Astrocyte (in vitro differentiated cells and primary cell): ENCODE measurements at regions not wholly inside any gene's neighbourhood (a gene's known extent, or its start where the extent isn't known, plus 50 kb on each side); places are given as distances from the start of the nearest gene placed in this dataset.

ENCODE experiments used
- DNase-seq: peaks from one replicate; pipeline ENCODE4 v3.0.0-alpha.2; 2010; ENCODE audit warnings: low read depth
- FAIRE-seq: peaks from 2 replicates; lab custom pipeline; 2011; peaks lifted over from hg19 to GRCh38; lab: Jason Lieb, UNC
- H2AFZ ChIP-seq: 2 replicates; pipeline ENCODE4 v1.6.0; 2012; ENCODE audit warnings: low read depth, low read length, inconsistent platforms
- H3K27ac ChIP-seq: 2 replicates; pipeline ENCODE4 v1.5.1; 2011; ENCODE audit warnings: low read depth, low read length, inconsistent platforms
- H3K27me3 ChIP-seq: 2 replicates; pipeline ENCODE4 v1.6.0; 2011; ENCODE audit warnings: low read length, inconsistent platforms; ENCODE audit not compliant: insufficient read depth
- H3K36me3 ChIP-seq: 2 replicates; pipeline ENCODE4 v1.5.1; 2011; ENCODE audit warnings: low read length, inconsistent platforms; ENCODE audit not compliant: insufficient read depth
- H3K4me1 ChIP-seq: 2 replicates; pipeline ENCODE4 v1.5.1; 2011; ENCODE audit warnings: low read length, inconsistent platforms; ENCODE audit not compliant: insufficient read depth
- H3K4me2 ChIP-seq: 2 replicates; pipeline ENCODE4 v1.6.0; 2012; ENCODE audit warnings: low read length, inconsistent platforms
- H3K4me3 ChIP-seq: 2 replicates; pipeline ENCODE4 v1.5.1; 2011; ENCODE audit warnings: low read depth, mild to moderate bottlenecking, low read length, inconsistent platforms; ENCODE audit not compliant: insufficient read depth
- H3K79me2 ChIP-seq: 2 replicates; pipeline ENCODE4 v1.6.0; 2012; ENCODE audit warnings: mild to moderate bottlenecking, low read length, inconsistent platforms; ENCODE audit not compliant: insufficient read depth
- H3K9ac ChIP-seq: 2 replicates; pipeline ENCODE4 v1.6.0; 2012; ENCODE audit warnings: mild to moderate bottlenecking, low read length, inconsistent platforms
- H3K9me3 ChIP-seq: 2 replicates; pipeline ENCODE4 v1.5.1; 2012; ENCODE audit warnings: low read depth, mild to moderate bottlenecking, low read length, inconsistent platforms; ENCODE audit not compliant: insufficient read depth
- H4K20me1 ChIP-seq: 2 replicates; pipeline ENCODE4 v1.6.0; 2012; ENCODE audit warnings: low read length, inconsistent platforms; ENCODE audit not compliant: insufficient read depth
- H3K27ac Mint-ChIP-seq: one replicate; pipeline ENCODE4 v1.8.0; 2021; ENCODE audit warnings: mild to moderate bottlenecking, mixed read lengths; ENCODE audit not compliant: unreplicated experiment
- H3K27me3 Mint-ChIP-seq: one replicate; pipeline ENCODE4 v1.8.0; 2021; ENCODE audit warnings: low read depth, mixed read lengths; ENCODE audit not compliant: unreplicated experiment
- H3K36me3 Mint-ChIP-seq: one replicate; pipeline ENCODE4 v1.8.0; 2021; ENCODE audit warnings: low read depth, mixed read lengths; ENCODE audit not compliant: unreplicated experiment
- H3K4me1 Mint-ChIP-seq: one replicate; pipeline ENCODE4 v1.8.0; 2021; ENCODE audit warnings: low read depth, mixed read lengths; ENCODE audit not compliant: unreplicated experiment
- H3K4me3 Mint-ChIP-seq: one replicate; pipeline ENCODE4 v1.8.0; 2021; ENCODE audit warnings: mild to moderate bottlenecking, moderate library complexity, mixed read lengths; ENCODE audit not compliant: unreplicated experiment
- H3K9me3 Mint-ChIP-seq: one replicate; pipeline ENCODE4 v1.8.0; 2021; ENCODE audit warnings: mild to moderate bottlenecking, mixed read lengths; ENCODE audit not compliant: unreplicated experiment
- CTCF ChIP-seq: IDR thresholded peaks from 2 replicates; pipeline ENCODE4 v1.5.1; 2011; ENCODE audit warnings: low read depth, mild to moderate bottlenecking, inconsistent platforms, low read length, moderate library complexity; ENCODE audit not compliant: insufficient read depth
- EZH2 ChIP-seq: IDR thresholded peaks from 2 replicates; pipeline ENCODE4 v1.6.1; 2012; ENCODE audit warnings: mild to moderate bottlenecking, low read length, inconsistent platforms; ENCODE audit not compliant: insufficient read depth

GRCh38 chr2:22634167-22634566 lies 750.8 kb upstream of the KLHL29 start:
- Mint-ChIP-seq H3K27ac (no peak overlapping the region), H3K9me3 (no peaks in the 10 kb centered on the region), H3K4me1 (no peaks in the 10 kb centered on the region), H3K27me3 (peaks cover 4% of the 10 kb centered on the region), H3K4me3 (no peak overlapping the region), H3K36me3 (no peaks in the 10 kb centered on the region)
- no peak for TF ChIP-seq EZH2
- TF ChIP-seq CTCF, result no peak
- Histone ChIP-seq H3K4me2 (no peak overlapping the region), H3K4me3 (no peak overlapping the region), H3K4me1 (no peaks in the 10 kb centered on the region), H3K79me2 (no peaks in the 10 kb centered on the region), H3K9ac (no peak overlapping the region), H3K9me3 (peaks cover 3% of the 10 kb centered on the region), H2AFZ (no peak overlapping the region), H3K36me3 (no peaks in the 10 kb centered on the region), H4K20me1 (no peaks in the 10 kb centered on the region), H3K27ac (no peak overlapping the region), H3K27me3 (no peaks in the 10 kb centered on the region)
- DNase-seq, result no peak
- FAIRE-seq, result no peak

GRCh38 chr2:22656426-22656825 lies 728.6 kb upstream of the KLHL29 start:
- Mint-ChIP-seq H3K36me3 (no peaks in the 10 kb centered on the region), H3K9me3 (no peaks in the 10 kb centered on the region), H3K4me3 (no peak overlapping the region), H3K27ac (no peak overlapping the region), H3K4me1 (no peaks in the 10 kb centered on the region), H3K27me3 (no peaks in the 10 kb centered on the region)
- Histone ChIP-seq H3K4me1 (no peaks in the 10 kb centered on the region), H3K79me2 (no peaks in the 10 kb centered on the region), H3K9me3 (peaks cover 2% of the 10 kb centered on the region), H3K36me3 (no peaks in the 10 kb centered on the region), H3K27ac (no peak overlapping the region), H3K9ac (no peak overlapping the region), H3K4me2 (no peak overlapping the region), H3K27me3 (no peaks in the 10 kb centered on the region), H2AFZ (no peak overlapping the region), H3K4me3 (no peak overlapping the region), H4K20me1 (no peaks in the 10 kb centered on the region)
- TF ChIP-seq CTCF (no peak), EZH2 (no peak)
- no peak for FAIRE-seq
- no peak for DNase-seq

- no peaks in the 10 kb centered on the region for H3K27me3 ChIP-seq
- DNase-seq, result no peak
- H3K9me3 ChIP-seq, result no peaks in the 10 kb centered on the region
- H3K4me2 ChIP-seq, result no peak overlapping the region
- H3K79me2 ChIP-seq, result no peaks in the 10 kb centered on the region
- Mint-ChIP-seq H3K4me3 (no peak overlapping the region), H3K27me3 (no peaks in the 10 kb centered on the region), H3K27ac (no peak overlapping the region), H3K9me3 (no peaks in the 10 kb centered on the region), H3K36me3 (no peaks in the 10 kb centered on the region), H3K4me1 (no peaks in the 10 kb centered on the region)
- no peak overlapping the region for H3K4me3 ChIP-seq
- TF ChIP-seq CTCF, result no peak
- TF ChIP-seq EZH2, result no peak
- H3K27ac ChIP-seq, result no peak overlapping the region
- no peak overlapping the region for H2AFZ ChIP-seq
- H4K20me1 ChIP-seq, result no peaks in the 10 kb centered on the region
- H3K4me1 ChIP-seq, result no peaks in the 10 kb centered on the region
- H3K9ac ChIP-seq, result no peak overlapping the region
- FAIRE-seq, result no peak
- H3K36me3 ChIP-seq, result no peaks in the 10 kb centered on the region
Measured at GRCh38 chr2:22673529-22673928, 711.5 kb upstream of the KLHL29 start.
